ENCODE measurements at regions not wholly inside any gene's neighbourhood (a gene's known extent, or its start where the extent isn't known, plus 50 kb on each side); places are given as distances from the start of the nearest gene placed in this dataset.

GRCh38 chr4:33226133-33226532, 2506.0 kb downstream of the PCDH7 start:
- intact Hi-C loops (cut with micrococcal nuclease; ENCODE audit: unreplicated experiment) = no loop called here
- no peaks in the 10 kb centered on the region for H3K27me3 ChIP-seq (replicated peaks; ENCODE audit: control insufficient read depth, insufficient read depth, low read length)
- ChIA-PET POLR2A (no interaction called here), CTCF (no interaction called here)
- H3K27me3 Mint-ChIP-seq (ENCODE audit: insufficient read depth, unreplicated experiment) = peaks cover 2% of the 10 kb centered on the region
- no TSS peak for BruUV-seq (replicated peaks)
- H3K9me3 Mint-ChIP-seq (ENCODE audit: unreplicated experiment) = no peaks in the 10 kb centered on the region
- DNase-seq = no peak
- H3K36me3 ChIP-seq (ENCODE audit: control insufficient read depth, insufficient read depth, low read length) = no peaks in the 10 kb centered on the region
- H3K36me3 Mint-ChIP-seq (ENCODE audit: insufficient read depth, unreplicated experiment) = no peaks in the 10 kb centered on the region
- H3K4me3 Mint-ChIP-seq (ENCODE audit: unreplicated experiment) = no peak overlapping the region
- H3K9me3 ChIP-seq = no peaks in the 10 kb centered on the region
- H3K27ac Mint-ChIP-seq (ENCODE audit: unreplicated experiment) = no peak overlapping the region
- H3K4me3 ChIP-seq (ENCODE audit: low read depth, low read length) = no peak overlapping the region
- no peaks in the 10 kb centered on the region for H3K4me1 ChIP-seq
- no peak for TF ChIP-seq CTCF (IDR thresholded peaks at IDR 0.05; ENCODE audit: insufficient read depth in 1 of 2, low read depth in 1 of 2, low read length in 1 of 2, severe bottlenecking in 1 of 2, unreplicated experiment in 1 of 2)
- no peaks in the 10 kb centered on the region for H3K4me1 Mint-ChIP-seq (ENCODE audit: low read depth, unreplicated experiment)

- Histone ChIP-seq H3K4me3 (ENCODE audit: low read depth, low read length) (no peak overlapping the region), H3K27me3 (replicated peaks; ENCODE audit: control insufficient read depth, insufficient read depth, low read length) (no peaks in the 10 kb centered on the region), H3K36me3 (ENCODE audit: control insufficient read depth, insufficient read depth, low read length) (no peaks in the 10 kb centered on the region), H3K4me1 (no peaks in the 10 kb centered on the region), H3K9me3 (no peaks in the 10 kb centered on the region)
- ChIA-PET CTCF (no interaction called here), POLR2A (no interaction called here)
- no peak for DNase-seq
- Mint-ChIP-seq H3K9me3 (ENCODE audit: unreplicated experiment) (no peaks in the 10 kb centered on the region), H3K27ac (ENCODE audit: unreplicated experiment) (no peak overlapping the region), H3K4me3 (ENCODE audit: unreplicated experiment) (no peak overlapping the region), H3K27me3 (ENCODE audit: insufficient read depth, unreplicated experiment) (peaks cover 2% of the 10 kb centered on the region), H3K4me1 (ENCODE audit: low read depth, unreplicated experiment) (no peaks in the 10 kb centered on the region), H3K36me3 (ENCODE audit: insufficient read depth, unreplicated experiment) (no peaks in the 10 kb centered on the region)
- BruUV-seq (replicated peaks) = no TSS peak
- TF ChIP-seq CTCF (IDR thresholded peaks at IDR 0.05; ENCODE audit: insufficient read depth in 1 of 2, low read depth in 1 of 2, low read length in 1 of 2, severe bottlenecking in 1 of 2, unreplicated experiment in 1 of 2) = no peak
- intact Hi-C loops (cut with micrococcal nuclease; ENCODE audit: unreplicated experiment) = no loop called here
Measured at GRCh38 chr4:33226783-33227182, 2506.6 kb downstream of the PCDH7 start.

- H3K4me3 ChIP-seq (ENCODE audit: low read depth, low read length) = no peak overlapping the region
- POLR2A ChIA-PET = no interaction called here
- no peaks in the 10 kb centered on the region for H3K36me3 ChIP-seq (ENCODE audit: control insufficient read depth, insufficient read depth, low read length)
- Mint-ChIP-seq H3K4me3 (ENCODE audit: unreplicated experiment) (no peak overlapping the region), H3K4me1 (ENCODE audit: low read depth, unreplicated experiment) (no peaks in the 10 kb centered on the region), H3K27ac (ENCODE audit: unreplicated experiment) (no peak overlapping the region), H3K27me3 (ENCODE audit: insufficient read depth, unreplicated experiment) (peaks cover 8% of the 10 kb centered on the region), H3K36me3 (ENCODE audit: insufficient read depth, unreplicated experiment) (no peaks in the 10 kb centered on the region), H3K9me3 (ENCODE audit: unreplicated experiment) (no peaks in the 10 kb centered on the region)
- DNase-seq = no peak
- intact Hi-C loops (cut with micrococcal nuclease; ENCODE audit: unreplicated experiment) = no loop called here
- no peaks in the 10 kb centered on the region for H3K4me1 ChIP-seq
- BruUV-seq (replicated peaks) = no TSS peak
- CTCF ChIA-PET = no interaction called here
- no peak for TF ChIP-seq CTCF (IDR thresholded peaks at IDR 0.05; ENCODE audit: insufficient read depth in 1 of 2, low read depth in 1 of 2, low read length in 1 of 2, severe bottlenecking in 1 of 2, unreplicated experiment in 1 of 2)
- no peaks in the 10 kb centered on the region for H3K27me3 ChIP-seq (replicated peaks; ENCODE audit: control insufficient read depth, insufficient read depth, low read length)
- no peaks in the 10 kb centered on the region for H3K9me3 ChIP-seq
Measured at GRCh38 chr4:33255094-33255493, 2534.9 kb downstream of the PCDH7 start.

Measured in Caco-2 (cell line).